Nephron progenitor cell (in vitro differentiated cells): ENCODE measurements at regions not wholly inside any gene's neighbourhood (a gene's known extent, or its start where the extent isn't known, plus 50 kb on each side); places are given as distances from the start of the nearest gene placed in this dataset.
"Not testable (repeated sequence)": the region's sequence is repeated elsewhere in the genome, so short reads cannot be mapped to it uniquely, and the experiment has no call there.

ENCODE experiments used
- DNase-seq: peaks from one replicate; pipeline ENCODE4 v3.0.0; 2021
- H3K27ac Mint-ChIP-seq: 2 replicates; pipeline ENCODE4 v1.8.0; 2021; ENCODE audit warnings: mild to moderate bottlenecking, moderate library complexity, mixed read lengths
- H3K27me3 Mint-ChIP-seq: 2 replicates; pipeline ENCODE4 v1.8.0; 2021; ENCODE audit warnings: mild to moderate bottlenecking, low read depth, mixed read lengths; ENCODE audit not compliant: poor library complexity
- H3K36me3 Mint-ChIP-seq: 2 replicates; pipeline ENCODE4 v1.8.0; 2021; ENCODE audit warnings: low read depth, mixed read lengths
- H3K4me1 Mint-ChIP-seq: 2 replicates; pipeline ENCODE4 v1.8.0; 2021; ENCODE audit warnings: mixed read lengths
- H3K4me3 Mint-ChIP-seq: 2 replicates; pipeline ENCODE4 v1.8.0; 2021; ENCODE audit warnings: mild to moderate bottlenecking, moderate library complexity, mixed read lengths
- H3K9me3 Mint-ChIP-seq: 2 replicates; pipeline ENCODE4 v1.8.0; 2021; ENCODE audit warnings: mild to moderate bottlenecking, moderate library complexity, mixed read lengths
- CTCF ChIP-seq: fragments of 200-600 bp; sonication (generic); IDR thresholded peaks from 2 replicates; pipeline ENCODE4 v1.5.0; 2021; ENCODE audit warnings: antibody characterized with exemption

DNA sequence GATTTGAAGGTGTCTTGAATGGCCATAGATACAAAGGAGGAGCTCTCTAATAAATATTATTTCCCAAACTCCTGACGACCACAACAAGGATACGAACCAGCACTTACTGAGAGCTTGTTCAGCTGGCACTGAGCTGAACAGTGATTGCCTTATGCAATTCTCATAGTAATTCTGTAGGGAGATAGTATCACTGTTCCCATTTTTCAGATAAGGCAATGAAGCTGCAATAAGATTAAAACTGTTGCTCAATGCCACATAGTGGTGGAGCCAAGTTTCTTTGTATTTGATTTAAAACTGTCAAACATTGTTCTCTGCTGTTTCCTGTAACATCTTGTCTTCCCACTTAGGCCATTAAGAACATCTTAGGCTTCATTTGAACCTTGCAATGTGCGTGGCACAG, 163.9 kb downstream of the RPLP1 start:
- TF ChIP-seq CTCF, result no peak
- DNase-seq, result no peak
- no peaks in the 10 kb centered on the region for H3K4me1 Mint-ChIP-seq

DNA sequence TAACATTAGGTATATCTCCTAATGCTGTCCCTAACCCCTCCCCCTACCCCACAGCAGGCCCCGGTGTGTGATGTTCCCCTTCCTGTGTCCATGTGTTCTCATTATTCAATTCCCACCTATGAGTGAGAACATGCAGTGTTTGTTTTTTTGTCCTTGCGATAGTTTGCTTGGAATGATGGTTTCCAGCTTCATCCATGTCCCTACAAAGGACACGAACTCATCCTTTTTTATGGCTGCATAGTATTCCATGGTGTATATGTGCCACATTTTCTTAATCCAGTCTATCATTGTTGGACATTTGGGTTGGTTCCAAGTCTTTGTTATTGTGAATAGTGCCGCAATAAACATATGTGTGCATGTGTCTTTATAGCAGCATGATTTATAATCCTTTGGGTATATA, 164.5 kb downstream of the RPLP1 start:
- not testable (repeated sequence) for H3K36me3 Mint-ChIP-seq, H3K4me1 Mint-ChIP-seq, H3K27me3 Mint-ChIP-seq, H3K4me3 Mint-ChIP-seq, H3K27ac Mint-ChIP-seq, DNase-seq
- peaks cover 34% of the 10 kb centered on the region for H3K9me3 Mint-ChIP-seq

More for the DNA sequence above, 163.9 kb downstream of the RPLP1 start:
- H3K36me3 Mint-ChIP-seq, result no peaks in the 10 kb centered on the region
- peaks cover 28% of the 10 kb centered on the region for H3K9me3 Mint-ChIP-seq
- H3K4me3 Mint-ChIP-seq, result no peak overlapping the region
- H3K27ac Mint-ChIP-seq, result no peak overlapping the region
- peaks cover 4% of the 10 kb centered on the region for H3K27me3 Mint-ChIP-seq

DNA sequence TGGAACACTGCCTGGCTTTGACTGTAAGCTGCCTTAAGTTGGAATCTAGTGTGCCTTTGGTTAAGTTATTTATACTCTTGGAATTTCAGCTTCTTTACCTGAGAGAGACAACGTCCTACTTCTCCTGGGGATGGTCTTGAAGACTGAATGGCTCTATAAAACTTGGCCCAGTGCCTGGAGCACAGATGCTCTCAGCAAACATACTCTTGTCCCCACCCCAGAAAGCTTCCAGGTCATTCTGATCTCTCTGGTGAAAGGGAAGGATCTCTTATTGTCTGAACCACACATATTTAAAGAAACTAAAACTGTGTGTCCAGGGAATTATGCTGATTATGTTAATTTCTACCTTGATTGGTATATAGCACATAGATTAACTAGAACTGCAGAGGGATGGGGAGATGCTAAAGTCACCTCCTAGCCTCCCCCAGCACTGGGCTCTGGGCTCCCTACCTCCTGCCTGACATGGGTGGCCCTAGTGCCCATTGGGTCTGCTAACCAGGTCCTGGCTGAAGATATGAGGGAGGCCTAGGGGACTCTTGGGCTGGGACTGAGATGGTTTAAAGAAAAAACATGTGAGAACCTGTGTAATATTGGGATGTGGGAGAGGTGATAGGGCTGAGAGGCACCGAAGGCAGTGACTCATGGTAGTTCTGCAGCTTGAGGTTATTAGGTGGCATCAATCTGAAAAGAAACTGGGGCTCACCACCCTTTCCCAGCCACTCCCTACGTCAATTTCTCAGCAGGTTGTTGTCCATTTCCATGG, 171.0 kb downstream of the RPLP1 start:
- Mint-ChIP-seq H3K27ac (no peak overlapping the region), H3K27me3 (peaks cover 11% of the 10 kb centered on the region), H3K9me3 (peaks cover 46% of the 10 kb centered on the region), H3K4me1 (peaks cover 13% of the 10 kb centered on the region), H3K36me3 (peaks cover 9% of the 10 kb centered on the region), H3K4me3 (no peak overlapping the region)
- no peak for DNase-seq
- TF ChIP-seq CTCF, result no peak

- TF ChIP-seq CTCF, result no peak
- H3K4me1 Mint-ChIP-seq, result peaks cover 13% of the 10 kb centered on the region
- H3K27me3 Mint-ChIP-seq, result peaks cover 14% of the 10 kb centered on the region
- peaks cover 9% of the 10 kb centered on the region for H3K36me3 Mint-ChIP-seq
- H3K27ac Mint-ChIP-seq, result no peak overlapping the region
- no peak for DNase-seq
- peaks cover 40% of the 10 kb centered on the region for H3K9me3 Mint-ChIP-seq
- H3K4me3 Mint-ChIP-seq, result no peak overlapping the region
These were observed 171.5 kb downstream of the RPLP1 start for GRCh38 chr15:69624155-69624520.

GRCh38 chr15:69624816-69625215, 172.2 kb downstream of the RPLP1 start:
- no peak overlapping the region for H3K27ac Mint-ChIP-seq
- TF ChIP-seq CTCF, result no peak
- H3K4me1 Mint-ChIP-seq, result peaks cover 13% of the 10 kb centered on the region
- H3K36me3 Mint-ChIP-seq, result peaks cover 9% of the 10 kb centered on the region
- H3K4me3 Mint-ChIP-seq, result no peak overlapping the region
- no peak for DNase-seq
- H3K9me3 Mint-ChIP-seq, result peaks cover 34% of the 10 kb centered on the region
- peaks cover 14% of the 10 kb centered on the region for H3K27me3 Mint-ChIP-seq

DNA sequence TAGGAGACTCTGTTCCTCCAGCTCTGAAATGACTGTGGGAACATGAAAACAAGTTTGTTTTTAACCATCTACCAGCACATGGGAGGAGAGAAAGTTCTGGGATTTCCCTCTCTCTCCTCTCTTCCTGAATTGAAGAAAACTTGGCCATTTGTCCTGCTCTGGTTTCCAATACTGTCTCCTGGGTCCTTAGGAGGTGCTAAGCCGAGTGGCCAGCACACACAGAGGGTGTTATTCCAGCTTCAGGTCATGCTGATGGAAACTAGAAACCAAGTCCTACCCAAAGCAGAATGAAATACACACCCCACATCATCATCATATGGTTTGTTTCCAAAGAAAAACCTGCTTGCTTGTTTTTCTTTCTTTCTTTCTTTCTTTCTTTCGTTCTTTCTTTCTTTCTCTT, 172.7 kb downstream of the RPLP1 start:
- Mint-ChIP-seq H3K27me3 (peaks cover 10% of the 10 kb centered on the region), H3K36me3 (peaks cover 9% of the 10 kb centered on the region), H3K4me3 (no peak overlapping the region), H3K27ac (no peak overlapping the region), H3K4me1 (peaks cover 13% of the 10 kb centered on the region), H3K9me3 (peaks cover 30% of the 10 kb centered on the region)
- DNase-seq, result no peak
- TF ChIP-seq CTCF, result no peak
